AG10803 (cell line): ENCODE measurements at regions not wholly inside any gene's neighbourhood (a gene's known extent, or its start where the extent isn't known, plus 50 kb on each side); places are given as distances from the start of the nearest gene placed in this dataset.

Experiments used
- DNase-seq: peaks from one replicate; pipeline ENCODE4 v3.0.0; 2010; ENCODE audit warnings: low read depth
- H3K4me3 ChIP-seq: 2 replicates; pipeline ENCODE4 v1.5.1; 2011; ENCODE audit warnings: mild to moderate bottlenecking, low read length, control low read depth
- CTCF ChIP-seq: conservative IDR thresholded peaks from 2 replicates; pipeline ENCODE4 v1.5.1; 2011; ENCODE audit warnings: mild to moderate bottlenecking, low read length, control low read depth, inconsistent platforms

GRCh38 chr7:145978769-145979168 is 137.8 kb upstream of the CNTNAP2 start:
- no peak for DNase-seq
- H3K4me3 ChIP-seq = no peak overlapping the region
- no peak for TF ChIP-seq CTCF

- DNase-seq = no peak
- no peak for TF ChIP-seq CTCF
- no peak overlapping the region for H3K4me3 ChIP-seq
Measured at GRCh38 chr7:145959981-145960380, 156.6 kb upstream of the CNTNAP2 start.

- DNase-seq = no peak
- no peak for TF ChIP-seq CTCF
- H3K4me3 ChIP-seq = no peak overlapping the region
Measured at GRCh38 chr7:145957160-145957890, 159.3 kb upstream of the CNTNAP2 start.

- DNase-seq = no peak
- no peak overlapping the region for H3K4me3 ChIP-seq
- no peak for TF ChIP-seq CTCF
Measured at GRCh38 chr7:145951566-145951965, 165.0 kb upstream of the CNTNAP2 start.

- no peak for TF ChIP-seq CTCF
- H3K4me3 ChIP-seq = no peak overlapping the region
- DNase-seq = no peak
Measured at GRCh38 chr7:145928937-145929336, 187.7 kb upstream of the CNTNAP2 start.

- H3K4me3 ChIP-seq = no peak overlapping the region
Measured at GRCh38 chr7:145919712-145920111, 196.9 kb upstream of the CNTNAP2 start.

More at GRCh38 chr7:145919712-145920111, 196.9 kb upstream of the CNTNAP2 start:
- DNase-seq = no peak
- no peak for TF ChIP-seq CTCF
